Neural progenitor cell (in vitro differentiated cells): ENCODE measurements at regions not wholly inside any gene's neighbourhood (a gene's known extent, or its start where the extent isn't known, plus 50 kb on each side); places are given as distances from the start of the nearest gene placed in this dataset.

Source experiments
- CTCF ChIP-seq: fragments of 200-600 bp; sonication (generic); IDR thresholded peaks from 2 replicates; pipeline ENCODE4 v1.5.1; 2017; ENCODE audit warnings: antibody characterized with exemption, mild to moderate bottlenecking
- EZH2 ChIP-seq: fragments of 200-600 bp; sonication (generic); IDR thresholded peaks from 2 replicates; pipeline ENCODE4 v1.6.1; 2017; ENCODE audit warnings: antibody characterized with exemption, mild to moderate bottlenecking, moderate library complexity

GRCh38 chr6:4191271-4191721 lies 55.9 kb upstream of the ECI2 start:
- TF ChIP-seq CTCF = no peak
- no peak for TF ChIP-seq EZH2
